HG03378 (cell line): ENCODE measurements at regions not wholly inside any gene's neighbourhood (a gene's known extent, or its start where the extent isn't known, plus 50 kb on each side); places are given as distances from the start of the nearest gene placed in this dataset.

Experiments
- ATAC-seq: cut with Tn5 transposase; IDR thresholded peaks from one replicate; pipeline ENCODE4 v1.9.1; 2021; ENCODE audit warnings: mild to moderate bottlenecking, moderate library complexity; ENCODE audit not compliant: unreplicated experiment

GRCh38 chr6:99219788-99220187 is 129.7 kb downstream of the FAXC start:
- ATAC-seq, result peak; percentile 79

- no peak for ATAC-seq
Measured at GRCh38 chr6:99216959-99217358, 132.5 kb downstream of the FAXC start.

GRCh38 chr6:99195986-99196655 is 153.4 kb downstream of the FAXC start:
- no peak for ATAC-seq

- ATAC-seq, result no peak
Measured at GRCh38 chr6:99192561-99192960, 156.9 kb downstream of the FAXC start.

- ATAC-seq, result peak; percentile 99
Measured at GRCh38 chr6:99189823-99190721, 159.4 kb downstream of the FAXC start.

GRCh38 chr6:99187429-99187828 is 162.0 kb downstream of the FAXC start:
- no peak for ATAC-seq

GRCh38 chr6:99186417-99186816 is 163.1 kb downstream of the FAXC start:
- no peak for ATAC-seq

- no peak for ATAC-seq
Measured at GRCh38 chr6:99185525-99185924, 163.9 kb downstream of the FAXC start.

- no peak for ATAC-seq
Measured at GRCh38 chr6:99184696-99185095, 164.8 kb downstream of the FAXC start.

- no peak for ATAC-seq
Measured at GRCh38 chr6:99183066-99183465, 166.4 kb downstream of the FAXC start.

GRCh38 chr6:99181174-99181573 is 168.3 kb downstream of the FAXC start:
- no peak for ATAC-seq

- ATAC-seq, result peak; percentile 74
Measured at GRCh38 chr6:99178168-99178567, 171.3 kb downstream of the FAXC start.

GRCh38 chr6:99177736-99178135 is 171.7 kb downstream of the FAXC start:
- ATAC-seq, result no peak

GRCh38 chr6:99165838-99166237 is 183.6 kb downstream of the FAXC start:
- ATAC-seq, result peak; percentile 78

- no peak for ATAC-seq
Measured at GRCh38 chr6:99152347-99152643, 197.2 kb downstream of the FAXC start.

GRCh38 chr6:99151634-99152346 is 197.7 kb downstream of the FAXC start:
- peak; percentile 93 for ATAC-seq

GRCh38 chr6:99148761-99149160 is 200.7 kb downstream of the FAXC start:
- no peak for ATAC-seq

- no peak for ATAC-seq
Measured at GRCh38 chr6:99148111-99148510, 200.4 kb upstream of the FBXL4 start.

GRCh38 chr6:99147206-99147605 is 199.5 kb upstream of the FBXL4 start:
- ATAC-seq, result no peak

GRCh38 chr6:99146711-99147110 is 199.0 kb upstream of the FBXL4 start:
- no peak for ATAC-seq

- no peak for ATAC-seq
Measured at GRCh38 chr6:99145738-99146137, 198.0 kb upstream of the FBXL4 start.
